ENCODE measurements at regions not wholly inside any gene's neighbourhood (a gene's known extent, or its start where the extent isn't known, plus 50 kb on each side); places are given as distances from the start of the nearest gene placed in this dataset.

DNA sequence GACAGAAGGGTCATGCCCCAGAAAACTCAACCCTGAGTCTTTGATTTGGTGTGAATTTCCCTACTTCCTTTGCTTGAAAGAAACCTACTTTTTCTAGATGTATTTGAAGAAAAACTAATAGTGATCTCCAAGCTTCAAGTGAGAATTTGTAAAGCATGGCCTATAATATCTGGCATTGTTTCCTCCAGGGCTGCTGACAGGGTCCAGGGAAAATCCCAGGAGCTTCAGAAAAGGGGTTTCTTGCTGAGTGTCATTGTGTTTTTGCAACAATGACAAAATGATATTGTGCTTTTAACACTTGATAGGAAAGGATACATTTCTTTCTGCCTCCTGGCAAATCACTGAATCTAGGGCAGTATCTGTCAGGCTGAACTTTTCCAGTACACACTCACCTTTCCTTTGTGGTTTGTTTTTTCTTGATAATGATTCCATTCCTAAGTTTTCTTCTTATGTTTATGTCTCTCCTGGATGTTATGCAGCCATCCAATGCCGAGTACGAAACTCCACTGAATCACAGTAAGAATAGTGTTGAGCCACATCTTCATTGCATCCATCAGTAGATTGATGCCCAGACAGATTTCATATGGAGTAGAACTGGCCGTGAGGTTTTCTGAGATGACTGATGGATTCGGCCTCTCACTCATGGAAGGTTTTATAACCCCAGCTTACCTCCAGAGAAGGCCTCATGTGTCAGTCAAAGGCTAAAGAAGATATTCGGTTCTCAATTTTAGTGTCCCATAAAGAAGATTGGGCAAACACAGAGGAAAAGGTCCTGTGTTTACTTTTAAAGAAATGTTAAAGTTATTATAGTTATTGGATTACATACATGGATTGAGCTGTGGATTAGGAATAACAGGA, 76.9 kb upstream of the STEAP1B start:
- Mint-ChIP-seq H3K27ac (no peak overlapping the region), H3K4me1 (peaks cover 7% of the 10 kb centered on the region), H3K36me3 (no peaks in the 10 kb centered on the region), H3K9me3 (peaks cover 8% of the 10 kb centered on the region), H3K4me3 (no peak overlapping the region), H3K27me3 (ENCODE audit: low read depth) (no peaks in the 10 kb centered on the region)
- no peak for TF ChIP-seq CTCF (IDR thresholded peaks at IDR 0.05; ENCODE audit: unreplicated experiment)
- DNase-seq (ENCODE audit: low spot score in 2 of 2, unreplicated experiment in 2 of 2): no peak

- no peak for DNase-seq (ENCODE audit: low spot score in 2 of 2, unreplicated experiment in 2 of 2)
- Mint-ChIP-seq H3K27ac (no peak overlapping the region), H3K4me3 (no peak overlapping the region), H3K9me3 (peaks cover 8% of the 10 kb centered on the region), H3K36me3 (no peaks in the 10 kb centered on the region), H3K4me1 (peaks cover 7% of the 10 kb centered on the region), H3K27me3 (ENCODE audit: low read depth) (no peaks in the 10 kb centered on the region)
- no peak for TF ChIP-seq CTCF (IDR thresholded peaks at IDR 0.05; ENCODE audit: unreplicated experiment)
Observed at GRCh38 chr7:22574754-22575520, 74.9 kb upstream of the STEAP1B start.

- Mint-ChIP-seq H3K4me3 (no peak overlapping the region), H3K9me3 (no peaks in the 10 kb centered on the region), H3K36me3 (no peaks in the 10 kb centered on the region), H3K27ac (peak overlapping the region; percentile 24), H3K4me1 (peaks cover 7% of the 10 kb centered on the region), H3K27me3 (ENCODE audit: low read depth) (no peaks in the 10 kb centered on the region)
- no peak for TF ChIP-seq CTCF (IDR thresholded peaks at IDR 0.05; ENCODE audit: unreplicated experiment)
- DNase-seq (ENCODE audit: low spot score in 2 of 2, unreplicated experiment in 2 of 2): no peak
Observed at GRCh38 chr7:22572937-22573336, 72.9 kb upstream of the STEAP1B start.

DNA sequence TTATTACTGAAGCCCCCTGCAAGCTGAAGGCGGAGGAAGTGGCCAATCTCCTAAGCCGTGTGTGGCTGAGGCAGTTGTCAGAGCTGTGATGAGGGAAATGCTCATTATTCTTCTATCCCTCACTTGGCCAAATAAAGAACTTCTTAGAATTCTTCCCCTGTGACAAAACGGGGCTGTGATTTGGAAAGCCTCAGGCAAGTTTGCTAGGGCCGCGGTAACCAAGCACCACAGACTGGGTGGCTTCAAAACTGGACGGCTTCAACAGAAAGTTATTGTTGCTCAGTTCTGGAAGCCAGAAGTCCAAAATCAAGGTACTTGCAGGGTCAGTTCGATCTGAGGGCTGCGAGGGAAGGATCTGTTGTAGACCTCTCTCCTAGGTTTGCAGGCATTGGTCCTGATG, 72.3 kb upstream of the STEAP1B start:
- no peak overlapping the region for H3K27ac Mint-ChIP-seq
- no peak for TF ChIP-seq CTCF (IDR thresholded peaks at IDR 0.05; ENCODE audit: unreplicated experiment)
- no peak overlapping the region for H3K4me3 Mint-ChIP-seq

GRCh38 chr7:22571766-22572165, 71.8 kb upstream of the STEAP1B start:
- Mint-ChIP-seq H3K4me3 (no peak overlapping the region), H3K4me1 (peaks cover 4% of the 10 kb centered on the region), H3K36me3 (no peaks in the 10 kb centered on the region), H3K9me3 (no peaks in the 10 kb centered on the region), H3K27ac (no peak overlapping the region), H3K27me3 (ENCODE audit: low read depth) (no peaks in the 10 kb centered on the region)
- no peak for TF ChIP-seq CTCF (IDR thresholded peaks at IDR 0.05; ENCODE audit: unreplicated experiment)
- no peak for DNase-seq (ENCODE audit: low spot score in 2 of 2, unreplicated experiment in 2 of 2)

More for the DNA sequence above, 72.3 kb upstream of the STEAP1B start:
- Mint-ChIP-seq H3K27me3 (ENCODE audit: low read depth) (no peaks in the 10 kb centered on the region), H3K9me3 (no peaks in the 10 kb centered on the region), H3K4me1 (peaks cover 4% of the 10 kb centered on the region), H3K36me3 (no peaks in the 10 kb centered on the region)
- DNase-seq (ENCODE audit: low spot score in 2 of 2, unreplicated experiment in 2 of 2): no peak
